Hepatocyte (in vitro differentiated cells): ENCODE measurements at regions not wholly inside any gene's neighbourhood (a gene's known extent, or its start where the extent isn't known, plus 50 kb on each side); places are given as distances from the start of the nearest gene placed in this dataset.

Source experiments
- DNase-seq: peaks from one replicate; pipeline ENCODE4 v3.0.0-alpha.2; 2016; ENCODE audit warnings: low spot score
- H2AFZ ChIP-seq: fragments of 200-600 bp; sonication (generic); 2 replicates; pipeline ENCODE4 v1.6.0; 2016; ENCODE audit warnings: antibody characterized with exemption, mild to moderate bottlenecking
- H3K27ac ChIP-seq: fragments of 200-600 bp; sonication (generic); 2 replicates; pipeline ENCODE4 v1.5.1; 2016; ENCODE audit warnings: mild to moderate bottlenecking
- H3K27me3 ChIP-seq: fragments of 200-600 bp; sonication (generic); 2 replicates; pipeline ENCODE4 v1.6.1; 2016
- H3K36me3 ChIP-seq: fragments of 200-600 bp; sonication (generic); replicated peaks from 2 replicates; pipeline ENCODE4 v1.5.1; 2016; ENCODE audit warnings: low read depth; ENCODE audit not compliant: insufficient read depth
- H3K4me1 ChIP-seq: fragments of 200-600 bp; sonication (generic); 2 replicates; pipeline ENCODE4 v1.5.1; 2016; ENCODE audit warnings: mild to moderate bottlenecking, moderate library complexity; ENCODE audit not compliant: insufficient read depth
- H3K4me2 ChIP-seq: fragments of 200-600 bp; sonication (generic); 2 replicates; pipeline ENCODE4 v1.6.0; 2016
- H3K4me3 ChIP-seq: fragments of 200-600 bp; sonication (generic); 2 replicates; pipeline ENCODE4 v1.5.1; 2016; ENCODE audit warnings: mild to moderate bottlenecking
- H3K79me2 ChIP-seq: fragments of 200-600 bp; sonication (generic); 2 replicates; pipeline ENCODE4 v1.6.0; 2017; ENCODE audit warnings: mild to moderate bottlenecking
- H3K9me2 ChIP-seq: fragments of 200-600 bp; sonication (generic); replicated peaks from 2 replicates; pipeline ENCODE4 v1.6.0; 2017; ENCODE audit warnings: mild to moderate bottlenecking; ENCODE audit not compliant: insufficient read depth
- H3K9me3 ChIP-seq: fragments of 200-600 bp; sonication (generic); 2 replicates; pipeline ENCODE4 v1.5.1; 2016; ENCODE audit warnings: low read depth, mild to moderate bottlenecking
- H4K20me1 ChIP-seq: fragments of 200-600 bp; sonication (generic); 2 replicates; pipeline ENCODE4 v1.6.0; 2016; ENCODE audit warnings: mild to moderate bottlenecking; ENCODE audit not compliant: insufficient read depth, poor library complexity, severe bottlenecking
- EZH2 ChIP-seq: fragments of 200-600 bp; sonication (generic); IDR thresholded peaks from 2 replicates; pipeline ENCODE4 v1.6.1; 2016; ENCODE audit warnings: antibody characterized with exemption, mild to moderate bottlenecking, borderline replicate concordance
- EZH2phosphoT487 ChIP-seq: fragments of 200-600 bp; sonication (generic); IDR thresholded peaks from one replicate; pipeline ENCODE4 v1.6.1; 2018; ENCODE audit warnings: antibody characterized with exemption, mild to moderate bottlenecking, low read depth, moderate library complexity; ENCODE audit not compliant: unreplicated experiment, severe bottlenecking
- WGBS: methylation state at CpG from one replicate; pipeline ENCODE4 v1.1.6; 2016; ENCODE audit warnings: low lambda C conversion rate; ENCODE audit errors: missing lambda C conversion rate; 5-methylcytosine and 5-hydroxymethylcytosine counted together
- TF ChIP-seq, protein P1 (sequence below): fragments of 200-600 bp; sonication (generic); IDR thresholded peaks from 2 replicates; pipeline ENCODE4 v1.5.1; 2016; ENCODE audit warnings: antibody characterized with exemption, mild to moderate bottlenecking; ENCODE audit not compliant: poor library complexity

DNA sequence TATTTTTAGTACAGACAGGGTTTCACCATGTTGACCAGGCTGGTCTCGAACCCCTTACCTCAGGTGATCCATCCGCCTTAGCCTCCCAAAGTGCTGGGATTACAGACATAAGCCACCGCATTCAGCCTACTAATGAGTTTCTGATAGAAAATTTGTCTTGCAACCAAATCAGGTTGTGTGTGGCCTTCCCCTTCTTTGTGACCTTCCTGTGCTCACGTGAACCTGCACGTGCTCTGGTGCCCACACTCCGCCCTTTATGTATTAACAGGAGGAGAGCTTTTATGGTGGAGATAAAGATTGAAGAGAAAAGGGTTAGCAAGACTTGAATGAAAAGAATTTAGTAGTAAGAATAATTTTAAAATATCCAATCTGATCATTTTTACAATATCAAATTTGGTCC lies 343.5 kb upstream of the TMEM132C start:
- Histone ChIP-seq H3K79me2 (no peaks in the 10 kb centered on the region), H3K27ac (no peak overlapping the region), H3K4me2 (no peak overlapping the region), H3K4me3 (no peak overlapping the region), H3K36me3 (no peaks in the 10 kb centered on the region), H3K9me2 (no peaks in the 10 kb centered on the region), H2AFZ (no peak overlapping the region), H3K9me3 (no peaks in the 10 kb centered on the region), H3K27me3 (no peaks in the 10 kb centered on the region), H3K4me1 (no peaks in the 10 kb centered on the region), H4K20me1 (no peaks in the 10 kb centered on the region)
- 93% methylated on average over 6 of the region's 6 CpGs for WGBS
- TF ChIP-seq, protein P1, sequence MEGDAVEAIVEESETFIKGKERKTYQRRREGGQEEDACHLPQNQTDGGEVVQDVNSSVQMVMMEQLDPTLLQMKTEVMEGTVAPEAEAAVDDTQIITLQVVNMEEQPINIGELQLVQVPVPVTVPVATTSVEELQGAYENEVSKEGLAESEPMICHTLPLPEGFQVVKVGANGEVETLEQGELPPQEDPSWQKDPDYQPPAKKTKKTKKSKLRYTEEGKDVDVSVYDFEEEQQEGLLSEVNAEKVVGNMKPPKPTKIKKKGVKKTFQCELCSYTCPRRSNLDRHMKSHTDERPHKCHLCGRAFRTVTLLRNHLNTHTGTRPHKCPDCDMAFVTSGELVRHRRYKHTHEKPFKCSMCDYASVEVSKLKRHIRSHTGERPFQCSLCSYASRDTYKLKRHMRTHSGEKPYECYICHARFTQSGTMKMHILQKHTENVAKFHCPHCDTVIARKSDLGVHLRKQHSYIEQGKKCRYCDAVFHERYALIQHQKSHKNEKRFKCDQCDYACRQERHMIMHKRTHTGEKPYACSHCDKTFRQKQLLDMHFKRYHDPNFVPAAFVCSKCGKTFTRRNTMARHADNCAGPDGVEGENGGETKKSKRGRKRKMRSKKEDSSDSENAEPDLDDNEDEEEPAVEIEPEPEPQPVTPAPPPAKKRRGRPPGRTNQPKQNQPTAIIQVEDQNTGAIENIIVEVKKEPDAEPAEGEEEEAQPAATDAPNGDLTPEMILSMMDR = no peak
- TF ChIP-seq EZH2 (no peak), EZH2phosphoT487 (no peak)
- no peak for DNase-seq

- Histone ChIP-seq H3K4me2 (no peak overlapping the region), H3K27me3 (no peaks in the 10 kb centered on the region), H2AFZ (no peak overlapping the region), H4K20me1 (no peaks in the 10 kb centered on the region), H3K9me2 (no peaks in the 10 kb centered on the region), H3K4me1 (no peaks in the 10 kb centered on the region), H3K79me2 (no peaks in the 10 kb centered on the region), H3K4me3 (no peak overlapping the region), H3K9me3 (no peaks in the 10 kb centered on the region), H3K27ac (no peak overlapping the region), H3K36me3 (no peaks in the 10 kb centered on the region)
- TF ChIP-seq, protein P1 = peak; percentile 73
- TF ChIP-seq EZH2 = no peak
- DNase-seq = peak; percentile 55
- WGBS = 17% methylated on average over 4 of the region's 4 CpGs
These were observed 341.0 kb upstream of the TMEM132C start for GRCh38 chr12:127925971-127926370.

DNA sequence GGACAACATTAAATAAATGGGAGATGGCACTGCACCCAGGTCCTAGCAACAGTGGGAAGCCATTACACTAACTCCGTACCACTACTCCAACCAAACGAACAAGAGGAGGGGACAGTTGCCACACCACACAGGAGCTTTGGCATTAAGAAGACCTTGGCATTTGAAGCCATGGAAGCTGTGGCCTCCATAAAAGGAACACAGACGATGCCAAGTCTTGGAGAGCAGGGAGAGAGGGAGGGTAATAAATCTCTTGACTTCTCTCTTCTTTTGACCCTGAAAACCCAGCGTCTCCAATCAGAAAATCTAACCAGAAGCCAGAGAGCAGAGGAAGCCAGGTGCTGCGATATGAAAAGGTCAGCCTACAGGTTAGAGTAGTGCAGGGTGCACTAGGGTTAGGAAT lies 338.8 kb upstream of the TMEM132C start:
- H3K27ac ChIP-seq = no peak overlapping the region
- no peaks in the 10 kb centered on the region for H3K79me2 ChIP-seq
- no peak overlapping the region for H3K4me2 ChIP-seq
- H3K9me3 ChIP-seq = no peaks in the 10 kb centered on the region
- no peaks in the 10 kb centered on the region for H3K36me3 ChIP-seq
- no peak overlapping the region for H2AFZ ChIP-seq
- TF ChIP-seq, protein P1 = no peak
- TF ChIP-seq EZH2 (no peak), EZH2phosphoT487 (no peak)
- WGBS = 79% methylated on average over 5 of the region's 5 CpGs
- no peak for DNase-seq
- H3K4me3 ChIP-seq = no peak overlapping the region
- no peaks in the 10 kb centered on the region for H3K9me2 ChIP-seq
- no peaks in the 10 kb centered on the region for H4K20me1 ChIP-seq
- no peaks in the 10 kb centered on the region for H3K4me1 ChIP-seq
- H3K27me3 ChIP-seq = no peaks in the 10 kb centered on the region
